DND-41 (cell line): ENCODE measurements at regions not wholly inside any gene's neighbourhood (a gene's known extent, or its start where the extent isn't known, plus 50 kb on each side); places are given as distances from the start of the nearest gene placed in this dataset.

Experiments used
- ATAC-seq: fragments of 200-7000 bp; cut with Tn5 transposase; 3 replicates; pipeline ENCODE4 v1.9.1; 2021; ENCODE audit warnings: low read depth; ENCODE audit not compliant: insufficient read depth
- DNase-seq: peaks from one replicate; pipeline ENCODE4 v3.0.0-alpha.2; 2020
- H2AFZ ChIP-seq: 2 replicates; pipeline ENCODE4 v1.6.0; 2012; ENCODE audit warnings: low read depth, low read length
- H3K27ac ChIP-seq: 2 replicates; pipeline ENCODE4 v1.5.1; 2012; ENCODE audit warnings: low read length, inconsistent platforms
- H3K27me3 ChIP-seq: fragments of 200-600 bp; sonication (generic); 2 replicates; pipeline ENCODE4 v1.6.0; 2012; ENCODE audit warnings: low read length, mild to moderate bottlenecking, inconsistent platforms; ENCODE audit not compliant: insufficient read depth, poor library complexity
- H3K36me3 ChIP-seq: 2 replicates; pipeline ENCODE4 v1.5.1; 2012; ENCODE audit warnings: low read length, inconsistent platforms; ENCODE audit not compliant: insufficient read depth
- H3K4me1 ChIP-seq: 2 replicates; pipeline ENCODE4 v1.5.1; 2012; ENCODE audit warnings: mild to moderate bottlenecking, low read length; ENCODE audit not compliant: insufficient read depth
- H3K4me2 ChIP-seq: 2 replicates; pipeline ENCODE4 v1.6.0; 2012; ENCODE audit warnings: mild to moderate bottlenecking, moderate library complexity, low read length, inconsistent platforms; ENCODE audit not compliant: insufficient read depth
- H3K4me3 ChIP-seq, 2 experiments: fragments of 200-600 bp in 1 of 2; shearing (Covaris generic) in 1 of 2; 2 replicates each; pipeline ENCODE4 v1.5.1; 2012 to 2016; ENCODE audit warnings: inconsistent platforms in 2 of 2, low read length in 2 of 2, mild to moderate bottlenecking in 2 of 2, low read depth in 1 of 2, moderate library complexity in 1 of 2
- H3K79me2 ChIP-seq: 2 replicates; pipeline ENCODE4 v1.6.0; 2012; ENCODE audit warnings: low read length, inconsistent platforms; ENCODE audit not compliant: insufficient read depth
- H3K9ac ChIP-seq: 2 replicates; pipeline ENCODE4 v1.6.0; 2012; ENCODE audit warnings: low read depth, mild to moderate bottlenecking, inconsistent platforms, low read length, moderate library complexity
- H3K9me3 ChIP-seq: 2 replicates; pipeline ENCODE4 v1.5.1; 2012; ENCODE audit warnings: low read length, moderate library complexity, mild to moderate bottlenecking, inconsistent platforms; ENCODE audit not compliant: insufficient read depth, severe bottlenecking
- H4K20me1 ChIP-seq: 2 replicates; pipeline ENCODE4 v1.6.0; 2012; ENCODE audit warnings: low read length; ENCODE audit not compliant: insufficient read depth
- EZH2 ChIP-seq: IDR thresholded peaks from 3 replicates; pipeline ENCODE4 v1.6.1; 2012; ENCODE audit warnings: borderline replicate concordance, low read depth, mild to moderate bottlenecking, moderate library complexity, low read length, inconsistent platforms; ENCODE audit not compliant: severe bottlenecking
- TF ChIP-seq, protein P1 (sequence below): IDR thresholded peaks from 2 replicates; pipeline ENCODE4 v1.5.1; 2012; ENCODE audit warnings: borderline replicate concordance, low read length, moderate library complexity, mild to moderate bottlenecking; ENCODE audit not compliant: poor library complexity, severe bottlenecking; ENCODE audit errors: extremely low read depth

DNA sequence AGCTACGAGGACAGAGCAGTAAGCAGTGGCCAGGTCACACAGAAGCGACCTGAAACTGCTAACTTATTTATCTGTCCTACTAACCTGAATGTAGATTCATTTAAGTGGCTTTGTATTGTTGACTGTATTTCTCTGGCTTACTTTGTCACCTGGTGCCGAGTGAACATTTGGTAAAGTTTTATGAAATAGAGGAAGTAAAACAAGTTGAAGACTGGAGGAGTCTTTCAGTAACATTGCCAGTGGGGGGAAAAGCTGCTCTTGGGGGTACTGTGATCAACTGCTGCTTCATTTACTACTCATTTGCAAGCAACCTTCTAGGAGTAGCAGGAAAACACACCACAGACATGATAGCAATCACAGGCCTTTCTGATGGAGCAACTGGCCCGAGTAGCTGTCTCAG lies 615.0 kb downstream of the FGF9 start:
- H3K27me3 ChIP-seq: peaks cover 6% of the 10 kb centered on the region
- no peak overlapping the region for H3K9ac ChIP-seq
- H3K4me3 ChIP-seq: no peak overlapping the region
- DNase-seq (no peak), ATAC-seq (no peak)
- no peak overlapping the region for H2AFZ ChIP-seq
- no peaks in the 10 kb centered on the region for H4K20me1 ChIP-seq
- H3K9me3 ChIP-seq: no peaks in the 10 kb centered on the region
- no peak for TF ChIP-seq EZH2
- TF ChIP-seq, protein P1, sequence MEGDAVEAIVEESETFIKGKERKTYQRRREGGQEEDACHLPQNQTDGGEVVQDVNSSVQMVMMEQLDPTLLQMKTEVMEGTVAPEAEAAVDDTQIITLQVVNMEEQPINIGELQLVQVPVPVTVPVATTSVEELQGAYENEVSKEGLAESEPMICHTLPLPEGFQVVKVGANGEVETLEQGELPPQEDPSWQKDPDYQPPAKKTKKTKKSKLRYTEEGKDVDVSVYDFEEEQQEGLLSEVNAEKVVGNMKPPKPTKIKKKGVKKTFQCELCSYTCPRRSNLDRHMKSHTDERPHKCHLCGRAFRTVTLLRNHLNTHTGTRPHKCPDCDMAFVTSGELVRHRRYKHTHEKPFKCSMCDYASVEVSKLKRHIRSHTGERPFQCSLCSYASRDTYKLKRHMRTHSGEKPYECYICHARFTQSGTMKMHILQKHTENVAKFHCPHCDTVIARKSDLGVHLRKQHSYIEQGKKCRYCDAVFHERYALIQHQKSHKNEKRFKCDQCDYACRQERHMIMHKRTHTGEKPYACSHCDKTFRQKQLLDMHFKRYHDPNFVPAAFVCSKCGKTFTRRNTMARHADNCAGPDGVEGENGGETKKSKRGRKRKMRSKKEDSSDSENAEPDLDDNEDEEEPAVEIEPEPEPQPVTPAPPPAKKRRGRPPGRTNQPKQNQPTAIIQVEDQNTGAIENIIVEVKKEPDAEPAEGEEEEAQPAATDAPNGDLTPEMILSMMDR: no peak
- H3K36me3 ChIP-seq: no peaks in the 10 kb centered on the region
- no peak overlapping the region for H3K27ac ChIP-seq
- H3K79me2 ChIP-seq: no peaks in the 10 kb centered on the region
- no peaks in the 10 kb centered on the region for H3K4me1 ChIP-seq
- H3K4me2 ChIP-seq: no peak overlapping the region

DNA sequence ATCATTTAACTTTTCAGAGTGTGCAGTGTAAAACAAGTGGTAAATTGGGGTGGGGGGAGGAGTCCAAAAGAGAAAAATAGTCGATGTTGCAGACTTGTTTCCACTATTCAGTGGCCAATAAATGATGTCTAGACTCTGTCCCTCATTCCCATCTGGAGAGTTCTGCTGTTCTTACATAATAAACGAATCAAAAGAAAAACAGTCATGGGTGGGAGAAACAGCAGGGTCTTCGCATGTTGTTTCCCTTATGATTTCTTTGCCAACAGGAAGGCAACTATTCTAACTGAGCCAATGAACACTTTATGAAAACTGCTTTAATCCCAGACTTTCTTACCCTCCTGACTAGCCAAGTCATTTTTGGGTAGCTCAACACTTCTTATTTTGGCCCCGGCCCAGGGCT lies 615.5 kb downstream of the FGF9 start:
- H3K4me3 ChIP-seq: no peak overlapping the region
- H3K4me2 ChIP-seq: no peak overlapping the region

DNA sequence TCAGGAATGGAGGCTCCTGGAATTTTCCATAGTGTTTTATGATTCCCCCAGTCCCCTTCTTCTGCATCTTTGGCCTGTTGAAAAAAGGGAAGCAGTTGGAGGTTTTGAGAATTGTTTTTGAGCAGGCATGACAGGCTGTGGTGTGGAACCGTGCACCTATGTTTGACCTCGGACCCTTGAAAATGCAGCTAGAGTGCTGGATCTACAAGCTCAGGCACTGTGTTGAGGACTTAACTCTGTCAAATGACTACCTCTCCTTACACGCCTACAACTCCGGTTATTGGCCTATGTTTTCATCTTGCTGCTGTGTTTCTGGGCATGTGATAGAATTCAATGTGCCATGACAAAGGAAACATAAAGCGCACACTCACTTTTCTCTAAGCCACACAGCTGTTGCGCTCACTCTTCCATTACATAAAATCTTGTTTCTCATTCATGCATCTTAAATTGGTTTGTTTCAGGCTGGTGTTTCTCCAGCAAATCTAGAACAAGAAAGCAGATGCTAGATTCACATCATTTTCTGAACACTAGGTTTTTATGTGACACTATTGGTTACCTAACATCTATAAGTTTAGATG lies 616.6 kb downstream of the FGF9 start:
- Histone ChIP-seq H4K20me1 (no peaks in the 10 kb centered on the region), H3K4me2 (no peak overlapping the region), H3K27ac (no peak overlapping the region), H3K9ac (no peak overlapping the region), H3K9me3 (no peaks in the 10 kb centered on the region), H3K27me3 (peaks cover 6% of the 10 kb centered on the region), H3K4me1 (no peaks in the 10 kb centered on the region), H2AFZ (no peak overlapping the region), H3K4me3 (no peak overlapping the region), H3K79me2 (no peaks in the 10 kb centered on the region), H3K36me3 (no peaks in the 10 kb centered on the region)
- no peak for ATAC-seq
- TF ChIP-seq, protein P1: no peak
- DNase-seq: no peak

More for the DNA sequence above, 615.5 kb downstream of the FGF9 start:
- Histone ChIP-seq H3K9me3 (no peaks in the 10 kb centered on the region), H3K9ac (no peak overlapping the region), H2AFZ (no peak overlapping the region), H3K27ac (no peak overlapping the region), H3K4me1 (no peaks in the 10 kb centered on the region), H3K79me2 (no peaks in the 10 kb centered on the region), H3K27me3 (peaks cover 6% of the 10 kb centered on the region), H4K20me1 (no peaks in the 10 kb centered on the region), H3K36me3 (no peaks in the 10 kb centered on the region)
- no peak for ATAC-seq
- TF ChIP-seq EZH2: no peak
- TF ChIP-seq, protein P1: no peak
- DNase-seq: no peak

DNA sequence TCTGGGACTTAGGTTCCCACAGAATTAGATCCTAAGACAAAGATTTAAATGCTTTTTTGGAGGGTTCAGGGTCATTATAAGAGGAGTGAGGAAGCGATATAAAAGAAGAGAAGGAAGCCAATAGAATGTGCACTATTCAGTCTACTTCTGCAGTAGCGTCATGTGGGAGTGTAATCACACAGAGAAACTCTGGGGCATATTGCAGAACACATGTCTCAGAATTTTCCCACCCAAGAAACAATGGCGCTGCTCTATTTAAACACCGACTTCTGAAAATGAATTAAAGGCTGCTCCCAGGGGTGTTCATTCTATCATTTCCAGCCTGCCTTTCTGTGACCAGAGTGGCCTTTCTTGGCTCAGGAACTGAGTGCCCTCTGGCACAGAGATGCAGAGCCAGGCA lies 617.6 kb downstream of the FGF9 start:
- H3K79me2 ChIP-seq: no peaks in the 10 kb centered on the region
- H2AFZ ChIP-seq: no peak overlapping the region
- H3K36me3 ChIP-seq: no peaks in the 10 kb centered on the region
- ATAC-seq (no peak), DNase-seq (no peak)
- TF ChIP-seq EZH2: no peak
- TF ChIP-seq, protein P1: no peak
- no peak overlapping the region for H3K4me2 ChIP-seq
- no peaks in the 10 kb centered on the region for H4K20me1 ChIP-seq
- H3K4me3 ChIP-seq: no peak overlapping the region
- no peaks in the 10 kb centered on the region for H3K4me1 ChIP-seq
- H3K27me3 ChIP-seq: peaks cover 6% of the 10 kb centered on the region
- no peak overlapping the region for H3K9ac ChIP-seq
- no peaks in the 10 kb centered on the region for H3K9me3 ChIP-seq
- no peak overlapping the region for H3K27ac ChIP-seq
